Neural cell (in vitro differentiated cells): ENCODE measurements at regions not wholly inside any gene's neighbourhood (a gene's known extent, or its start where the extent isn't known, plus 50 kb on each side); places are given as distances from the start of the nearest gene placed in this dataset.
"Not testable (repeated sequence)": the region's sequence is repeated elsewhere in the genome, so short reads cannot be mapped to it uniquely, and the experiment has no call there.

ENCODE experiments used
- H2AFZ ChIP-seq: fragments of 200-600, 300-800 bp; sonication (generic), shearing (Covaris generic); 2 replicates; pipeline ENCODE4 v1.6.0; 2014; ENCODE audit warnings: low read depth, mild to moderate bottlenecking, antibody characterized with exemption, low read length, moderate library complexity
- H3F3A ChIP-seq: fragments of 200-600 bp; shearing (Covaris generic); 2 replicates; pipeline ENCODE4 v1.6.1; 2016; ENCODE audit warnings: mild to moderate bottlenecking, moderate library complexity, mixed read lengths, antibody characterized with exemption, low read length; ENCODE audit not compliant: insufficient read depth, poor library complexity, severe bottlenecking
- H3K27ac ChIP-seq: fragments of 200-600, 300-800 bp; sonication (generic), shearing (Covaris generic); 2 replicates; pipeline ENCODE4 v1.5.1; 2014; ENCODE audit warnings: mild to moderate bottlenecking, low read length, moderate library complexity
- H3K27me3 ChIP-seq: fragments of 300-800, 200-600 bp; sonication (generic), shearing (Covaris generic); 2 replicates; pipeline ENCODE4 v1.6.0; 2014; ENCODE audit warnings: mild to moderate bottlenecking, low read depth, low read length, moderate library complexity; ENCODE audit not compliant: insufficient read depth
- H3K36me3 ChIP-seq: fragments of 300-800, 200-600 bp; sonication (generic), shearing (Covaris generic); 2 replicates; pipeline ENCODE4 v1.5.1; 2014; ENCODE audit warnings: mild to moderate bottlenecking, antibody characterized with exemption, low read length, moderate library complexity; ENCODE audit not compliant: insufficient read depth
- H3K4me2 ChIP-seq: fragments of 300-800, 200-600 bp; sonication (generic), shearing (Covaris generic); 2 replicates; pipeline ENCODE4 v1.6.0; 2014; ENCODE audit warnings: mild to moderate bottlenecking, low read length
- H3K4me3 ChIP-seq: fragments of 300-800, 200-600 bp; sonication (generic), shearing (Covaris generic); 2 replicates; pipeline ENCODE4 v1.5.1; 2014; ENCODE audit warnings: mild to moderate bottlenecking, low read length, moderate library complexity
- H3K79me2 ChIP-seq: fragments of 200-600 bp; shearing (Covaris generic); replicated peaks from 2 replicates; pipeline ENCODE4 v1.6.0; 2014; ENCODE audit warnings: mild to moderate bottlenecking, low read length, moderate library complexity; ENCODE audit not compliant: insufficient read depth
- H3K9ac ChIP-seq: fragments of 300-800, 200-600 bp; sonication (generic), shearing (Covaris generic); 2 replicates; pipeline ENCODE4 v1.6.1; 2016; ENCODE audit warnings: mild to moderate bottlenecking, low read length, mixed read lengths
- H3K9me2 ChIP-seq: fragments of 200-600 bp; shearing (Covaris generic); 2 replicates; pipeline ENCODE4 v1.6.1; 2016; ENCODE audit warnings: mild to moderate bottlenecking, low read length, mixed read lengths; ENCODE audit not compliant: insufficient read depth
- H3K9me3 ChIP-seq: fragments of 200-600, 300-800 bp; sonication (generic), shearing (Covaris generic); 2 replicates; pipeline ENCODE4 v1.6.1; 2016; ENCODE audit warnings: mild to moderate bottlenecking, mixed run types, low read length, moderate library complexity, mixed read lengths
- H4K20me1 ChIP-seq: fragments of 200-600 bp; shearing (Covaris generic); 2 replicates; pipeline ENCODE4 v1.6.1; 2016; ENCODE audit warnings: mild to moderate bottlenecking, mixed run types; ENCODE audit not compliant: insufficient read depth
- CTCF ChIP-seq: fragments of 450-650 bp; IDR thresholded peaks from 2 replicates; pipeline ENCODE4 v1.5.1; 2014; ENCODE audit warnings: antibody characterized with exemption, mild to moderate bottlenecking, moderate library complexity; ENCODE audit not compliant: poor library complexity, severe bottlenecking
- EP300 ChIP-seq: fragments of 450-650 bp; conservative IDR thresholded peaks from 2 replicates; pipeline ENCODE4 v1.6.1; 2014; ENCODE audit warnings: antibody characterized with exemption, mild to moderate bottlenecking, moderate library complexity; ENCODE audit not compliant: poor library complexity, severe bottlenecking
- MXI1 ChIP-seq: fragments of 450-650 bp; conservative IDR thresholded peaks from 2 replicates; pipeline ENCODE4 v1.6.1; 2014; ENCODE audit warnings: antibody characterized with exemption, mild to moderate bottlenecking; ENCODE audit not compliant: poor library complexity, severe bottlenecking
- RAD21 ChIP-seq: fragments of 450-650 bp; conservative IDR thresholded peaks from 2 replicates; pipeline ENCODE4 v1.6.1; 2014; ENCODE audit warnings: antibody characterized with exemption, mild to moderate bottlenecking, moderate library complexity
- SMC3 ChIP-seq: fragments of 450-650 bp; conservative IDR thresholded peaks from 2 replicates; pipeline ENCODE4 v1.6.1; 2014; ENCODE audit warnings: antibody characterized with exemption, mild to moderate bottlenecking, moderate library complexity; ENCODE audit not compliant: poor library complexity

GRCh38 chr2:238615187-238615586, 188.5 kb downstream of the ASB1 start:
- no peak overlapping the region for H3K27ac ChIP-seq
- no peak overlapping the region for H2AFZ ChIP-seq
- no peak overlapping the region for H3K9ac ChIP-seq
- H3K27me3 ChIP-seq, result no peaks in the 10 kb centered on the region
- no peaks in the 10 kb centered on the region for H3K9me2 ChIP-seq
- no peaks in the 10 kb centered on the region for H3K79me2 ChIP-seq
- no peaks in the 10 kb centered on the region for H3K9me3 ChIP-seq
- H4K20me1 ChIP-seq, result no peaks in the 10 kb centered on the region
- H3F3A ChIP-seq, result no peaks in the 10 kb centered on the region
- no peak overlapping the region for H3K4me2 ChIP-seq
- no peak overlapping the region for H3K4me3 ChIP-seq
- no peaks in the 10 kb centered on the region for H3K36me3 ChIP-seq
- TF ChIP-seq CTCF (no peak), RAD21 (no peak), MXI1 (no peak)

- Histone ChIP-seq H3K79me2 (no peaks in the 10 kb centered on the region), H3K4me2 (no peak overlapping the region), H3K9ac (no peak overlapping the region), H3K36me3 (no peaks in the 10 kb centered on the region), H3K9me3 (no peaks in the 10 kb centered on the region), H2AFZ (no peak overlapping the region), H3K27ac (no peak overlapping the region), H3K9me2 (no peaks in the 10 kb centered on the region), H3K27me3 (no peaks in the 10 kb centered on the region), H3K4me3 (no peak overlapping the region), H4K20me1 (no peaks in the 10 kb centered on the region), H3F3A (no peaks in the 10 kb centered on the region)
- TF ChIP-seq MXI1 (no peak), EP300 (no peak), RAD21 (no peak), CTCF (no peak), SMC3 (no peak)
Measured at GRCh38 chr2:238616681-238617080, 190.0 kb downstream of the ASB1 start.

GRCh38 chr2:238618494-238619283, 192.0 kb downstream of the ASB1 start:
- not testable (repeated sequence) for H3K9ac ChIP-seq, H3K9me2 ChIP-seq, H3K4me3 ChIP-seq, H3F3A ChIP-seq, H4K20me1 ChIP-seq, H3K27me3 ChIP-seq, H3K4me2 ChIP-seq, H3K27ac ChIP-seq, H3K79me2 ChIP-seq, H3K9me3 ChIP-seq, H3K36me3 ChIP-seq, H2AFZ ChIP-seq
